OCI-LY7 (cell line): ENCODE measurements at regions not wholly inside any gene's neighbourhood (a gene's known extent, or its start where the extent isn't known, plus 50 kb on each side); places are given as distances from the start of the nearest gene placed in this dataset.
"Not testable (repeated sequence)": the region's sequence is repeated elsewhere in the genome, so short reads cannot be mapped to it uniquely, and the experiment has no call there.

Experiments
- BruUV-seq: library from RNA; stranded (reverse); fragments of 400-500 nt; replicated peaks from 2 replicates; lab custom pipeline; 2021; lab: Mats Ljungman, UMichigan
- CTCF ChIA-PET: fragments of 300-600 bp; sonication (Branson Sonifier 250); formaldehyde crosslinking; loops from one replicate; lab custom pipeline; 2022; ENCODE audit warnings: antibody characterized with exemption; ENCODE audit not compliant: unreplicated experiment; lab: Charles Lee
- POLR2A ChIA-PET: fragments of 300-600 bp; sonication (Branson Sonifier 250); formaldehyde crosslinking; loops from one replicate; lab custom pipeline; 2022; ENCODE audit warnings: antibody characterized with exemption; lab: Charles Lee
- DNase-seq: peaks from one replicate; pipeline ENCODE4 v3.0.0-alpha.2; 2015; ENCODE audit warnings: low spot score
- H2AFZ ChIP-seq: fragments of 200-600 bp; sonication (generic), shearing (Covaris generic); 2 replicates; pipeline ENCODE4 v1.6.1; 2014; ENCODE audit warnings: mild to moderate bottlenecking, antibody characterized with exemption, low read length, moderate library complexity
- H3K27ac ChIP-seq: fragments of 200-600 bp; sonication (generic); 2 replicates; pipeline ENCODE4 v1.5.1; 2014; ENCODE audit warnings: mixed run types, low read depth, mild to moderate bottlenecking, moderate library complexity, low read length, inconsistent platforms; ENCODE audit not compliant: poor library complexity, severe bottlenecking
- H3K36me3 ChIP-seq: fragments of 200-600 bp; sonication (generic); 2 replicates; pipeline ENCODE4 v1.6.1; 2014; ENCODE audit warnings: mild to moderate bottlenecking, antibody characterized with exemption, low read length, moderate library complexity, mixed read lengths; ENCODE audit not compliant: insufficient read depth
- H3K4me1 ChIP-seq: fragments of 200-600 bp; sonication (generic); 2 replicates; pipeline ENCODE4 v1.5.1; 2014; ENCODE audit warnings: mild to moderate bottlenecking, low read length; ENCODE audit not compliant: insufficient read depth, poor library complexity, severe bottlenecking
- H3K4me2 ChIP-seq: fragments of 200-600 bp; sonication (generic); 2 replicates; pipeline ENCODE4 v1.6.1; 2014; ENCODE audit warnings: mild to moderate bottlenecking, low read length
- H3K4me3 ChIP-seq: fragments of 200-600 bp; sonication (generic); 2 replicates; pipeline ENCODE4 v1.5.1; 2014; ENCODE audit warnings: mild to moderate bottlenecking, low read depth, low read length; ENCODE audit not compliant: poor library complexity, severe bottlenecking
- H3K79me2 ChIP-seq: fragments of 200-600 bp; sonication (generic); 2 replicates; pipeline ENCODE4 v1.6.1; 2016; ENCODE audit warnings: low read depth, mild to moderate bottlenecking, low read length, moderate library complexity, mixed read lengths; ENCODE audit not compliant: insufficient read depth
- H3K9me2 ChIP-seq: fragments of 200-600 bp; sonication (generic); 2 replicates; pipeline ENCODE4 v1.6.1; 2016; ENCODE audit warnings: mild to moderate bottlenecking, low read length, mixed read lengths; ENCODE audit not compliant: insufficient read depth
- H3K9me3 ChIP-seq: fragments of 200-600 bp; sonication (generic); 2 replicates; pipeline ENCODE4 v1.6.1; 2014; ENCODE audit warnings: mild to moderate bottlenecking, mixed run types, low read length, mixed read lengths
- H4K20me1 ChIP-seq: fragments of 200-600 bp; sonication (generic); 2 replicates; pipeline ENCODE4 v1.6.1; 2014; ENCODE audit warnings: mild to moderate bottlenecking, antibody characterized with exemption, low read length, moderate library complexity, mixed read lengths; ENCODE audit not compliant: insufficient read depth
- CTCF ChIP-seq: fragments of 200-600 bp; sonication (generic); conservative IDR thresholded peaks from 2 replicates; pipeline ENCODE4 v1.5.1; 2014; ENCODE audit warnings: mild to moderate bottlenecking, antibody characterized with exemption, low read length, moderate library complexity, mixed read lengths
- EZH2phosphoT487 ChIP-seq: fragments of 200-600 bp; sonication (generic); IDR thresholded peaks from 2 replicates; pipeline ENCODE4 v1.6.1; 2018; ENCODE audit warnings: low read depth, borderline replicate concordance, mild to moderate bottlenecking, mixed run types, antibody characterized with exemption, low read length, moderate library complexity, mixed read lengths
- intact Hi-C: fragments of 100-400 bp; cut with micrococcal nuclease; formaldehyde crosslinking; loops from one replicate; pipeline ENCODE4 v1.10.0; 2022; ENCODE audit not compliant: unreplicated experiment

GRCh38 chr5:83802686-83803085, 82.0 kb upstream of the HAPLN1 start:
- no peak for DNase-seq
- Histone ChIP-seq H3K4me1 (no peaks in the 10 kb centered on the region), H3K9me2 (no peaks in the 10 kb centered on the region), H3K9me3 (no peaks in the 10 kb centered on the region), H3K27ac (no peak overlapping the region), H3K4me2 (no peak overlapping the region), H3K79me2 (no peaks in the 10 kb centered on the region), H4K20me1 (no peaks in the 10 kb centered on the region), H2AFZ (no peak overlapping the region), H3K36me3 (no peaks in the 10 kb centered on the region), H3K4me3 (no peak overlapping the region)
- BruUV-seq, result no TSS peak
- ChIA-PET POLR2A (no interaction called here), CTCF (no interaction called here)
- intact Hi-C loops, result no loop called here
- TF ChIP-seq CTCF, result no peak
- no peak for TF ChIP-seq EZH2phosphoT487

GRCh38 chr5:83800201-83800600, 79.5 kb upstream of the HAPLN1 start:
- no peaks in the 10 kb centered on the region for H4K20me1 ChIP-seq
- H3K4me2 ChIP-seq, result no peak overlapping the region
- TF ChIP-seq CTCF, result no peak
- no peak for TF ChIP-seq EZH2phosphoT487
- CTCF ChIA-PET, result no interaction called here
- no peak for DNase-seq
- no peak overlapping the region for H2AFZ ChIP-seq
- no peaks in the 10 kb centered on the region for H3K4me1 ChIP-seq
- POLR2A ChIA-PET, result no interaction called here
- no peaks in the 10 kb centered on the region for H3K36me3 ChIP-seq
- intact Hi-C loops, result no loop called here
- no peaks in the 10 kb centered on the region for H3K9me2 ChIP-seq
- H3K79me2 ChIP-seq, result no peaks in the 10 kb centered on the region
- H3K9me3 ChIP-seq, result no peaks in the 10 kb centered on the region
- no TSS peak for BruUV-seq
- no peak overlapping the region for H3K27ac ChIP-seq
- no peak overlapping the region for H3K4me3 ChIP-seq

- H3K4me3 ChIP-seq, H3K4me2 ChIP-seq, POLR2A ChIA-PET, H3K79me2 ChIP-seq, H3K36me3 ChIP-seq, H3K9me2 ChIP-seq, DNase-seq, H3K27ac ChIP-seq, H4K20me1 ChIP-seq, intact Hi-C loops, CTCF ChIA-PET, H2AFZ ChIP-seq, BruUV-seq, H3K4me1 ChIP-seq, H3K9me3 ChIP-seq: not testable (repeated sequence)
Observed at GRCh38 chr5:83799020-83799419, 78.4 kb upstream of the HAPLN1 start.
